Activated naive CD4-positive, alpha-beta T cell treated with anti-CD3 and anti-CD28 coated beads, Interleukin-2, amount 50 U/mL, for 24 hours (primary cell): ENCODE measurements at regions not wholly inside any gene's neighbourhood (a gene's known extent, or its start where the extent isn't known, plus 50 kb on each side); places are given as distances from the start of the nearest gene placed in this dataset.

Experiments
- H3K27ac Mint-ChIP-seq: one replicate; pipeline ENCODE4 v1.8.0; 2021; ENCODE audit warnings: mild to moderate bottlenecking, mixed read lengths
- H3K27me3 Mint-ChIP-seq: one replicate; pipeline ENCODE4 v1.8.0; 2021; ENCODE audit warnings: mixed read lengths
- H3K36me3 Mint-ChIP-seq: one replicate; pipeline ENCODE4 v1.8.0; 2021; ENCODE audit warnings: mixed read lengths
- H3K4me1 Mint-ChIP-seq: one replicate; pipeline ENCODE4 v1.8.0; 2021; ENCODE audit warnings: mixed read lengths
- H3K4me3 Mint-ChIP-seq: one replicate; pipeline ENCODE4 v1.8.0; 2021; ENCODE audit warnings: mild to moderate bottlenecking, mixed read lengths
- H3K9me3 Mint-ChIP-seq: one replicate; pipeline ENCODE4 v1.8.0; 2021; ENCODE audit warnings: mixed read lengths

DNA sequence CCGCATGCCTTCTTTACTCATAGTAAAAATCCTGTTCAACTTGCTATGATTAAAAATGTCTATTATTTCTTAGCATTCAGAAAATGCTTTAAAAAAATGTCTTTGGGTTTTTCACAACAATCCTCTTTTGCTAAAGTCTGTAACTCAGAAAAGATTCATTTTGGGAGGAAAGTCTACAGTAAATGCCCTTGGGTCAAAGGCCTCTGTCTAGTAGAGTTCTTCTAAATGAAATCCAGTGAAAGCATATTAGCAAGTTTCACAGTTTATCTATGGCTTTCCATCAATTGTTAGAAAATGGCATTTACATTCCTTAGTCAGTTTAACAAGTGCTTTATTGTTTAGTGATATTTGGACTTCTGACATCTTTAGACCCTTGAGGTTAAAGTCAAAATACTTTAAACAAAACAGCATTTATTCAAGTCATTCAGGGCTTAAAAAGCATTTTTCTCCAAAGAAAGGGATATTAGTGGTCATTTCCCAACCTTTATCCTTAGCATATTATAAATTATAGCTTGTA lies 137.1 kb upstream of the TARS1 start:
- Mint-ChIP-seq H3K36me3 (no peaks in the 10 kb centered on the region), H3K9me3 (peaks cover 5% of the 10 kb centered on the region), H3K27ac (no peak overlapping the region), H3K4me1 (peaks cover 10% of the 10 kb centered on the region), H3K27me3 (peaks cover 5% of the 10 kb centered on the region), H3K4me3 (no peak overlapping the region)

GRCh38 chr5:33304601-33305000 lies 136.2 kb upstream of the TARS1 start:
- Mint-ChIP-seq H3K27me3 (peaks cover 5% of the 10 kb centered on the region), H3K36me3 (no peaks in the 10 kb centered on the region), H3K4me3 (no peak overlapping the region), H3K27ac (no peak overlapping the region), H3K9me3 (peaks cover 5% of the 10 kb centered on the region), H3K4me1 (peaks cover 10% of the 10 kb centered on the region)

DNA sequence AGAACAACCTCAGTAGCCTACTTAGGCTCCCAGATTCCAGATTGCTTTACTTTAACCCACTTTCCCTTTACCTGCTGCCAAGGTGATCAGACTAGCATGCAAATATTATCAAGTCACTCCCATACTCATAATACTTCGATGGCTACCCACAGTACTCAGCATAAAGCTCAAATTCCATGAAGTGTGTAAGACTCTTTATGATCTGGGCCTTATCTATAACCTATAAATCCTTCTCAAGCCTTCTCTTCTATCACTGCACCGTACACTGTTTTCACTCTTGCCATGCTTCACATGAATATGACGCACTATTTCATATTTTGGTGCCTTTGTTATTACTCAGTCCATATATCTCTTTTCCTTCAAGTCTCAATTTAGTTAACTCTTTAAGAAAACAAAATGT lies 135.2 kb upstream of the TARS1 start:
- peak overlapping the region; percentile 19 for H3K27ac Mint-ChIP-seq
- peaks cover 5% of the 10 kb centered on the region for H3K9me3 Mint-ChIP-seq
- no peak overlapping the region for H3K4me3 Mint-ChIP-seq
- H3K27me3 Mint-ChIP-seq, result peaks cover 5% of the 10 kb centered on the region
- H3K4me1 Mint-ChIP-seq, result peaks cover 1% of the 10 kb centered on the region
- H3K36me3 Mint-ChIP-seq, result no peaks in the 10 kb centered on the region

- H3K4me1 Mint-ChIP-seq, result no peaks in the 10 kb centered on the region
- H3K36me3 Mint-ChIP-seq, result no peaks in the 10 kb centered on the region
- H3K27ac Mint-ChIP-seq, result no peak overlapping the region
- peaks cover 5% of the 10 kb centered on the region for H3K9me3 Mint-ChIP-seq
- no peak overlapping the region for H3K4me3 Mint-ChIP-seq
- H3K27me3 Mint-ChIP-seq, result peaks cover 5% of the 10 kb centered on the region
These were observed 134.0 kb upstream of the TARS1 start for GRCh38 chr5:33306758-33307157.

GRCh38 chr5:33308586-33308985 lies 132.2 kb upstream of the TARS1 start:
- peaks cover 4% of the 10 kb centered on the region for H3K27me3 Mint-ChIP-seq
- H3K4me3 Mint-ChIP-seq, result no peak overlapping the region
- H3K4me1 Mint-ChIP-seq, result no peaks in the 10 kb centered on the region
- no peak overlapping the region for H3K27ac Mint-ChIP-seq
- H3K36me3 Mint-ChIP-seq, result no peaks in the 10 kb centered on the region
- H3K9me3 Mint-ChIP-seq, result peaks cover 5% of the 10 kb centered on the region

DNA sequence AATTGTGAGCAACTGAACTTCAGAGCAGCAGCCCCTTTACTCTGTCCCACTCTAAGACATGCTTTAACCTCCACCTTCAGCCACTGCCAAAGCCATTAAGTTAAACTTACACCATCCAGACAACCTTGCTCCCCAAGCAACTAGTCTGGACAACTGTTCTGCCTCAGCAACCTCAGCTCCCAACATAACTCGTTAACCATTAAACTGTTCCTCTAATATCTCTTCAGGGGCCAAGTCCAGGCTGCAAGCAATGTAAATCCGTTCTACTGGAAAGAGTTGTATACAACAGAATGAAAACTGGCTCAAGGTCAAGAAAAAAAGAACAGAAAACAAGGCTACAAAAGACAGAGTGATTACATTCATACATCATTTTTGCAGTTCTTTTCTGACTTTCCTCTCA lies 131.7 kb upstream of the TARS1 start:
- H3K4me1 Mint-ChIP-seq, result no peaks in the 10 kb centered on the region
- H3K27ac Mint-ChIP-seq, result no peak overlapping the region
- no peak overlapping the region for H3K4me3 Mint-ChIP-seq
- no peaks in the 10 kb centered on the region for H3K36me3 Mint-ChIP-seq
- H3K27me3 Mint-ChIP-seq, result peaks cover 4% of the 10 kb centered on the region
- peaks cover 5% of the 10 kb centered on the region for H3K9me3 Mint-ChIP-seq

GRCh38 chr5:33309536-33310345 lies 131.0 kb upstream of the TARS1 start:
- Mint-ChIP-seq H3K27me3 (peaks cover 4% of the 10 kb centered on the region), H3K36me3 (no peaks in the 10 kb centered on the region), H3K4me3 (no peak overlapping the region), H3K9me3 (peaks cover 5% of the 10 kb centered on the region), H3K4me1 (no peaks in the 10 kb centered on the region), H3K27ac (no peak overlapping the region)

DNA sequence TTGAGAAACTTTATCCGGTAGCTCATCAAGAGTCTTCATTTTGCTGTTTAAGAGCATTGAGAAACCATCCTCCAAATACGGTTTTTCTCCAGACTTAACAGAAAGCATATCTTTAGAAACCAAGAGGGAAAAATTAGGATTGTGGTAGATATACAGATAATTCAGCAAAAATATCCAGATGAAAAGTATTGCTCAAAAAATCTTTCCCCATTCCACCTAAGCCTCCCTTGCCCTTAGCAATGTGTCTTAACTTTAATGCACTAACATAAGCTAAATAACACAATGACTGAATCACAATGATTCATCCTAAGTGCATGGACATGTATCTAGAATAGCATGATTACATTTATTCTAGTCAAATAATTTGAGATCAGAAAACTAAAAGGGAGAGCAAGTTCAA lies 130.3 kb upstream of the TARS1 start:
- Mint-ChIP-seq H3K4me3 (no peak overlapping the region), H3K4me1 (no peaks in the 10 kb centered on the region), H3K27me3 (peaks cover 3% of the 10 kb centered on the region), H3K27ac (no peak overlapping the region), H3K36me3 (no peaks in the 10 kb centered on the region), H3K9me3 (peaks cover 4% of the 10 kb centered on the region)

DNA sequence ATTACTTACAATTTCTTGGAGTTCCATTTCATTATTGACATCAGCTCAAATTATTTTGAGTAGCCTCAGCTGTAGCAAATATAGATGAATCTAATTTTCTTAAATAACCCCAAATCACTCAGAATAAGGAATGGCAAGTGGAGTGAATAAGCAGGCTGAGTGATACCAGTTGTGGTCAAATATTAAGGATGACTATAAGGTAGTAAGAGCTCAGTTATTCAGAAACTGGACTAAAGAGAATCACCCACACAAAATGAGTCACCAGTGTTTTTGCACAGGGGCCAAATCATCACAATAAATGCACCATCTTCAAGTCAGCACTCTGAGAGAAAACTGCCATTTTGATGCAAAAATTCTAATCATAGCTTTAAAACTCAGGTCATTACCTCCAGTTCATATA lies 128.9 kb upstream of the TARS1 start:
- H3K36me3 Mint-ChIP-seq, result no peaks in the 10 kb centered on the region
- H3K27ac Mint-ChIP-seq, result no peak overlapping the region
- H3K27me3 Mint-ChIP-seq, result no peaks in the 10 kb centered on the region
- no peaks in the 10 kb centered on the region for H3K4me1 Mint-ChIP-seq
- no peak overlapping the region for H3K4me3 Mint-ChIP-seq
- H3K9me3 Mint-ChIP-seq, result no peaks in the 10 kb centered on the region

GRCh38 chr5:33312571-33313549 lies 127.9 kb upstream of the TARS1 start:
- no peaks in the 10 kb centered on the region for H3K36me3 Mint-ChIP-seq
- no peak overlapping the region for H3K27ac Mint-ChIP-seq
- no peak overlapping the region for H3K4me3 Mint-ChIP-seq
- no peaks in the 10 kb centered on the region for H3K27me3 Mint-ChIP-seq
- H3K4me1 Mint-ChIP-seq, result no peaks in the 10 kb centered on the region
- H3K9me3 Mint-ChIP-seq, result no peaks in the 10 kb centered on the region

GRCh38 chr5:33315189-33315588 lies 125.6 kb upstream of the TARS1 start:
- Mint-ChIP-seq H3K4me1 (no peaks in the 10 kb centered on the region), H3K27me3 (no peaks in the 10 kb centered on the region), H3K36me3 (no peaks in the 10 kb centered on the region), H3K27ac (no peak overlapping the region), H3K9me3 (no peaks in the 10 kb centered on the region), H3K4me3 (no peak overlapping the region)

- H3K27me3 Mint-ChIP-seq, result no peaks in the 10 kb centered on the region
- H3K36me3 Mint-ChIP-seq, result no peaks in the 10 kb centered on the region
- H3K9me3 Mint-ChIP-seq, result no peaks in the 10 kb centered on the region
- no peak overlapping the region for H3K4me3 Mint-ChIP-seq
- H3K4me1 Mint-ChIP-seq, result no peaks in the 10 kb centered on the region
- no peak overlapping the region for H3K27ac Mint-ChIP-seq
These were observed 124.0 kb upstream of the TARS1 start for GRCh38 chr5:33316773-33317172.

- Mint-ChIP-seq H3K9me3 (no peaks in the 10 kb centered on the region), H3K4me3 (no peak overlapping the region), H3K36me3 (no peaks in the 10 kb centered on the region), H3K27ac (no peak overlapping the region), H3K27me3 (no peaks in the 10 kb centered on the region), H3K4me1 (no peaks in the 10 kb centered on the region)
These were observed 123.5 kb upstream of the TARS1 start for GRCh38 chr5:33317271-33317670.

DNA sequence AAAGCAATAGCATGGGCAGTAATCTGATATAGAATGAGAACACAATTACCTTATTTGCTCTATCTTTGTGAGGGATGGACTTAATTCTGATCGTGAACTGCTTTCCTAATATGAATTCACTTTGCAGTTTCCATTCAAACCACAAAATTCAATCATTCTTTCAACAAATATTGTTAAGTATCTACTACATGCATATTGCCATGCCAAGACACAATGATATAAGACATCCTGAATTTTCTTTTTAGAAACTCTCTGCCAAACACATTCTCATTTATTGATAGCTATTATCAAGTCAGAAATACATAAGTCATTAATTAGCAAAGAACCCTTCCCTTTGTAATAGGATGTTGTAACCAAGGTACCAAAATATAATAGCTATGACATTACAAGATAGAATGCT lies 121.6 kb upstream of the TARS1 start:
- Mint-ChIP-seq H3K9me3 (no peaks in the 10 kb centered on the region), H3K4me3 (no peak overlapping the region), H3K4me1 (no peaks in the 10 kb centered on the region), H3K27ac (no peak overlapping the region), H3K27me3 (no peaks in the 10 kb centered on the region), H3K36me3 (no peaks in the 10 kb centered on the region)

DNA sequence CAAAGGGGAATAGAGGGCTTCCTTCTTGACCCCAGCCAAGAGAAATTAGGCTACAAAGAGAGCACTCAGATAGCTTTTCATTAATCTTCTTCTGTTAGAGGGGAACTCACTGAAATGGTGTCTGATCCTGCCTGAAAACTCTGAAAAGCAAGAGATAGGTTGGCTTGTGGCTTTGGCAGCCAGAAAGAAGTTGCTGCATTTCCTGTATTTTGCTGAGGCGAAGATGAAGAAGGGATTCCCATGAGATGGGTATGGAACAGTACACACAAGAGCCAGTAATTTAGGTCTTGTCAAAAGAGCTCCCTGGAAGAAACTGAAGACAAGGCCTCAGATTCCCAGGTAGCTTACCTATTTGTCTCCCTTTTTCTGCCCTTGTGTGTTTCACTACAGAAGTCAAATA lies 120.9 kb upstream of the TARS1 start:
- Mint-ChIP-seq H3K4me3 (no peak overlapping the region), H3K4me1 (no peaks in the 10 kb centered on the region), H3K9me3 (no peaks in the 10 kb centered on the region), H3K27me3 (no peaks in the 10 kb centered on the region), H3K36me3 (no peaks in the 10 kb centered on the region), H3K27ac (no peak overlapping the region)

- Mint-ChIP-seq H3K9me3 (no peaks in the 10 kb centered on the region), H3K27ac (no peak overlapping the region), H3K4me1 (no peaks in the 10 kb centered on the region), H3K36me3 (no peaks in the 10 kb centered on the region), H3K27me3 (no peaks in the 10 kb centered on the region), H3K4me3 (no peak overlapping the region)
These were observed 119.7 kb upstream of the TARS1 start for GRCh38 chr5:33321026-33321425.
